Spleen (tissue), 7 donors: ENCODE measurements at regions not wholly inside any gene's neighbourhood (a gene's known extent, or its start where the extent isn't known, plus 50 kb on each side); places are given as distances from the start of the nearest gene placed in this dataset.

ENCODE experiments used
- CTCF ChIP-seq, 11 experiments: fragments of 200-600 bp in 7 of 11; fragments of 450-650 bp in 4 of 11; sonication (generic) in 4 of 11; IDR thresholded peaks in 8 of 11; conservative IDR thresholded peaks in 3 of 11; 1 replicate in 7 of 11; 2 replicates in 4 of 11; pipeline versions ENCODE4 v1.4.0 to v1.8.0; 2016 to 2021; ENCODE audit warnings: antibody characterized with exemption in 11 of 11, inconsistent platforms in 4 of 11, mild to moderate bottlenecking in 1 of 11
- POLR2A ChIP-seq, 3 donors: fragments of 450-650 bp; IDR thresholded peaks; one replicate each; pipeline ENCODE4 v1.5.1; 2017; ENCODE audit warnings: antibody characterized with exemption in 3 of 3, mild to moderate bottlenecking in 1 of 3
- POLR2AphosphoS5 ChIP-seq, 3 donors: sonication (generic); formaldehyde crosslinking; IDR thresholded peaks; one replicate each; pipeline ENCODE4 v1.5.1; 2017; ENCODE audit warnings: antibody characterized with exemption in 3 of 3
- donor health status: DM: no; HTN: no; CAD: no; lungs with moderate emphysema.
- donor health status: DM: no; HTN: no; CAD: no.
- donor health status: DM: no; HTN: no; CAD: no.

DNA sequence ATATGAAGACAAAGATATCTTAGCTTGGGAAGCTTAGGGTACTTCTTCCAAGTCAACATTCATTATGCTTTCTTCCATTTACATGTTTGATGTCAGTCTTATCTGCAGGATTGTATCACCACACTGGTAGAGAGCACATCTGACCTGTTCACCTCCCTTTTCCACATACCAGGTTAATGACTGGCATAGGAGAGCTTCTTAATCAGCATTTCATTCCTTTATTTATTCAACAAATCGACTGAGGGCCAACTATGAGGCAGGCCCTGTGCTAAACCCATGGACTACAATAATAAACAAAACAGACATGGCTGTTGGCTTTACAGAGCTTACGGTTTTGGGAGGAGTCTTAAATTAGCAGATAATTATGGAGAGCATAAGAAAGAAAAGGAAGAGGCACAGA is 378.1 kb upstream of the CDH11 start:
- TF ChIP-seq CTCF (IDR thresholded peaks at IDR 0.05 in 8 of 11, conservative IDR thresholded peaks at IDR 0.05 in 3 of 11) (no peak), POLR2A (IDR thresholded peaks at IDR 0.05) (no peak), POLR2AphosphoS5 (IDR thresholded peaks at IDR 0.05) (no peak)
